Mucosa of stomach (tissue), 1 donor: ENCODE measurements at regions not wholly inside any gene's neighbourhood (a gene's known extent, or its start where the extent isn't known, plus 50 kb on each side); places are given as distances from the start of the nearest gene placed in this dataset.
"Not testable (repeated sequence)": the region's sequence is repeated elsewhere in the genome, so short reads cannot be mapped to it uniquely, and the experiment has no call there.

ENCODE experiments used
- H3K27me3 ChIP-seq: one replicate; pipeline ENCODE4 v1.7.0; 2013; ENCODE audit warnings: mild to moderate bottlenecking, low read length; ENCODE audit not compliant: control insufficient read depth, insufficient read depth
- H3K36me3 ChIP-seq: one replicate; pipeline ENCODE4 v1.7.0; 2013; ENCODE audit warnings: low read length; ENCODE audit not compliant: control insufficient read depth, insufficient read depth
- H3K4me1 ChIP-seq: one replicate; pipeline ENCODE4 v1.7.0; 2013; ENCODE audit warnings: mild to moderate bottlenecking, low read length; ENCODE audit not compliant: control insufficient read depth, insufficient read depth
- H3K4me3 ChIP-seq: one replicate; pipeline ENCODE4 v1.7.0; 2013; ENCODE audit warnings: low read length
- H3K9ac ChIP-seq: one replicate; pipeline ENCODE4 v1.7.0; 2013; ENCODE audit warnings: mild to moderate bottlenecking, low read length, moderate library complexity
- H3K9me3 ChIP-seq: one replicate; pipeline ENCODE4 v1.7.0; 2013; ENCODE audit warnings: mild to moderate bottlenecking, low read length, moderate library complexity; ENCODE audit not compliant: control insufficient read depth
- donor health status: Pancreatic carcinoma.

DNA sequence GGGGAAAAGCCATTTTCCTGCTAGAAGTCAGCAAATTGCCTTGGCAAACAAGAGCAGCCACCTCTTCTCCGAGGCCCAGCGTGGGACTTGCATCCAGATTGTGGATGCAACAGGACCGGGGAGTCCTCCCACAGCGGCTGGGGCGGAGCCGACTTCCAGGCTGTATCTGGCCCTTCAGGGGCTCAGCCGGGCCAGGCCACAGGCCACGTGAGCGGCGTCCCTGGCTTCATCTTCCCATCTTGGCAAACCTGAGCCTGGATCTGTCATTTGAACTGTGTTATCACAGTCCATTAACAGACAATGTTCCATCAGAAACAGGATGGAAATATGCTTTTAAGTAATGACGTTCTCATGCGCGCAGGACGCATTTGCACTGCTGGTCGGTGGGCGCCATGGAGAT, 483.5 kb upstream of the SALL3 start:
- Histone ChIP-seq H3K4me1 (no peaks in the 10 kb centered on the region), H3K4me3 (no peak overlapping the region), H3K27me3 (no peaks in the 10 kb centered on the region), H3K9me3 (no peaks in the 10 kb centered on the region), H3K9ac (no peak overlapping the region), H3K36me3 (no peaks in the 10 kb centered on the region)

DNA sequence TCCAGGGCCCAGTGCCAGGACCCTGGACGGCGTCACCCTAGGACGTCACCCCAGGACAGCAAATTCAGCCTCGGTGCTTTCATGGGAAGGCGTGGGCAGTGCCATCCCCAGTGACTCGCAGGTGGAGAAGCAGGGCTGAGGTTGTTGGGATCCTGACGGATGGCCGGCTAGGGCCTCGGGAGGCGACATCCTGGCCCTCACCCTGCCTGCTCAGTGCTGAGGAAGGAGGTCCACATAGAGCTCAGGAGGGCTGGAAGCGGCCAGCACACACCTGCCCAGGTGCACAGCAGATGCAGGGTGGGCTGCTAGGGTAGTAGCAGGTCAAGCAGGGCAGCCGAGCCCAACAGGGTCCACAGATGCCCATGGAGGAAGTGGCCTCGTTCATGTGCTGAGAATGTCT, 482.0 kb upstream of the SALL3 start:
- Histone ChIP-seq H3K9ac (no peak overlapping the region), H3K9me3 (no peaks in the 10 kb centered on the region), H3K4me3 (no peak overlapping the region)

GRCh38 chr18:78499586-78499985, 480.0 kb upstream of the SALL3 start:
- Histone ChIP-seq H3K9me3 (no peaks in the 10 kb centered on the region), H3K4me3 (no peak overlapping the region), H3K9ac (no peak overlapping the region), H3K27me3 (no peaks in the 10 kb centered on the region), H3K36me3 (no peaks in the 10 kb centered on the region), H3K4me1 (no peaks in the 10 kb centered on the region)

More for the DNA sequence above, 482.0 kb upstream of the SALL3 start:
- no peaks in the 10 kb centered on the region for H3K27me3 ChIP-seq
- no peaks in the 10 kb centered on the region for H3K36me3 ChIP-seq
- H3K4me1 ChIP-seq: no peaks in the 10 kb centered on the region

GRCh38 chr18:78501251-78501650, 478.4 kb upstream of the SALL3 start:
- Histone ChIP-seq H3K4me1 (no peaks in the 10 kb centered on the region), H3K9ac (no peak overlapping the region), H3K4me3 (no peak overlapping the region), H3K27me3 (no peaks in the 10 kb centered on the region), H3K36me3 (no peaks in the 10 kb centered on the region), H3K9me3 (no peaks in the 10 kb centered on the region)

DNA sequence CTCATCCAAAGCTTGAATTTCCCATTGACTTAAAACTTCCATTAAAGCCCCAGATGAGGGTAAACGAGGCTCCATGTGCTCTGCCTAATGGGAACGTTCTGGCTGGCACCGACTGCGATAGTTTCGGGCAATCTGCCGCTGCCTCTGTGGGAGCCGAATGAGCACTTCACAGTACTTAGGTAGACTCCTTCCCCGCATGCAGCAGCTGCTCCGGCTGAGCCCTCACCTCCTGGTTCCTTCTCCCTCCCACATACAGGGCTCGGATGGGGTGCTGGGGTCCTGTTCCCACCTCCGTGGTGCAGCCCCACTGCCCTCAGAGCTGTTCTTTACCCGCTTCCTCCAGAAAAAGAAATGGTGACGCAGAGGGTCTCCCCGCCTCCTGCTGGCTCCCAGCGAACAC, 476.5 kb upstream of the SALL3 start:
- Histone ChIP-seq H3K4me1 (no peaks in the 10 kb centered on the region), H3K36me3 (no peaks in the 10 kb centered on the region), H3K9me3 (no peaks in the 10 kb centered on the region), H3K4me3 (no peak overlapping the region), H3K27me3 (no peaks in the 10 kb centered on the region), H3K9ac (no peak overlapping the region)

GRCh38 chr18:78505851-78506461, 473.7 kb upstream of the SALL3 start:
- Histone ChIP-seq H3K9me3 (no peaks in the 10 kb centered on the region), H3K36me3 (no peaks in the 10 kb centered on the region), H3K27me3 (no peaks in the 10 kb centered on the region), H3K9ac (no peak overlapping the region), H3K4me1 (no peaks in the 10 kb centered on the region), H3K4me3 (no peak overlapping the region)

DNA sequence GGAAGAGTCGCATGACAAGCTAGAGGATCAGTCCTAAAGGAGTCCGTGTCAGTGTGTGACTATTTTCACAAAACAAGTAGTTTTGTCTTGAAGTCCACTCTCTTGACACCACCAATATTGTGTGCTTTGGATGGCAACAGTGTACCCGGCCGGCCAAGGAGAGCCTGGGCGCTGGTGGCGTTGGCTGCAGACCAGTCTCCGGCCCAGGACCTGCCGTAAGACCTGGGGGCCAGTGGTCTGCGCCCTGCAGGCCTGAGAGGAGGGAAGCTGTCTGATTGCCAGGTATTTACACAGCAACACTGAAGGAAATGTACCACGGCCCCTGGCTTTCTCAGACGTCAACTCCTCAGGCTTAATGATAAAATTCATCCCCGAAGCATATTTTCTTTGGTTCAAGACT, 472.4 kb upstream of the SALL3 start:
- H3K27me3 ChIP-seq: no peaks in the 10 kb centered on the region
- H3K4me1 ChIP-seq: no peaks in the 10 kb centered on the region
- H3K9ac ChIP-seq: no peak overlapping the region
- no peaks in the 10 kb centered on the region for H3K36me3 ChIP-seq
- no peak overlapping the region for H3K4me3 ChIP-seq
- no peaks in the 10 kb centered on the region for H3K9me3 ChIP-seq

- H3K27me3 ChIP-seq, H3K9me3 ChIP-seq, H3K36me3 ChIP-seq, H3K4me3 ChIP-seq, H3K9ac ChIP-seq, H3K4me1 ChIP-seq: not testable (repeated sequence)
Observed at GRCh38 chr18:78508228-78508824, 471.3 kb upstream of the SALL3 start.

DNA sequence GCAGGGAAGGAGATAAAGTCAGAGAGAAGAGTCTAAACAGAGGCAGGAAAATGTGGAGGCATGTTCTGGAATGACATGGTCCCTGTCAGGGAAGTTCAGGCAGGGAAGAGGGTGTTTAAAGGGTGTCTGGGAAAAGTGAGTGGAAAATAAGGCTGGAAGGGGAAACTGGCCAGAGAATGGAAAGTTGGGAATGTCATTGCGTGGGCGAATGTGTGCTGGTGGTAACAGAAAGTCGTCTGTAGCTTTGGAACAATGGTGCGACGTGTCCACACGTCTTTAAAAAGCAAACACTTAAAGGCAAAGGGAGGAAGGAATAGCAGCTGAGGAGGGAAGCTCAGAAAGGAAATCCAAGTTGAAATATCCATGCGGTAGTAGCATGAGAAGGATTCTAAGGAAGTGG, 469.5 kb upstream of the SALL3 start:
- H3K9me3 ChIP-seq: no peaks in the 10 kb centered on the region
- H3K4me1 ChIP-seq: no peaks in the 10 kb centered on the region
- H3K27me3 ChIP-seq: no peaks in the 10 kb centered on the region
- H3K9ac ChIP-seq: no peak overlapping the region
- no peak overlapping the region for H3K4me3 ChIP-seq
- no peaks in the 10 kb centered on the region for H3K36me3 ChIP-seq

GRCh38 chr18:78510636-78511035, 469.0 kb upstream of the SALL3 start:
- Histone ChIP-seq H3K27me3 (no peaks in the 10 kb centered on the region), H3K4me1 (no peaks in the 10 kb centered on the region), H3K9me3 (no peaks in the 10 kb centered on the region), H3K9ac (no peak overlapping the region), H3K36me3 (no peaks in the 10 kb centered on the region), H3K4me3 (no peak overlapping the region)

GRCh38 chr18:78511666-78512601, 467.7 kb upstream of the SALL3 start:
- Histone ChIP-seq H3K9me3 (no peaks in the 10 kb centered on the region), H3K27me3 (no peaks in the 10 kb centered on the region)

GRCh38 chr18:78514910-78515670, 464.5 kb upstream of the SALL3 start:
- no peaks in the 10 kb centered on the region for H3K4me1 ChIP-seq
- H3K27me3 ChIP-seq: no peaks in the 10 kb centered on the region
- no peak overlapping the region for H3K4me3 ChIP-seq
- no peaks in the 10 kb centered on the region for H3K9me3 ChIP-seq
- H3K9ac ChIP-seq: no peak overlapping the region
- no peaks in the 10 kb centered on the region for H3K36me3 ChIP-seq

More at GRCh38 chr18:78511666-78512601, 467.7 kb upstream of the SALL3 start:
- Histone ChIP-seq H3K4me1 (no peaks in the 10 kb centered on the region), H3K4me3 (no peak overlapping the region), H3K36me3 (no peaks in the 10 kb centered on the region), H3K9ac (no peak overlapping the region)
